ENCODE measurements at regions not wholly inside any gene's neighbourhood (a gene's known extent, or its start where the extent isn't known, plus 50 kb on each side); places are given as distances from the start of the nearest gene placed in this dataset.

DNA sequence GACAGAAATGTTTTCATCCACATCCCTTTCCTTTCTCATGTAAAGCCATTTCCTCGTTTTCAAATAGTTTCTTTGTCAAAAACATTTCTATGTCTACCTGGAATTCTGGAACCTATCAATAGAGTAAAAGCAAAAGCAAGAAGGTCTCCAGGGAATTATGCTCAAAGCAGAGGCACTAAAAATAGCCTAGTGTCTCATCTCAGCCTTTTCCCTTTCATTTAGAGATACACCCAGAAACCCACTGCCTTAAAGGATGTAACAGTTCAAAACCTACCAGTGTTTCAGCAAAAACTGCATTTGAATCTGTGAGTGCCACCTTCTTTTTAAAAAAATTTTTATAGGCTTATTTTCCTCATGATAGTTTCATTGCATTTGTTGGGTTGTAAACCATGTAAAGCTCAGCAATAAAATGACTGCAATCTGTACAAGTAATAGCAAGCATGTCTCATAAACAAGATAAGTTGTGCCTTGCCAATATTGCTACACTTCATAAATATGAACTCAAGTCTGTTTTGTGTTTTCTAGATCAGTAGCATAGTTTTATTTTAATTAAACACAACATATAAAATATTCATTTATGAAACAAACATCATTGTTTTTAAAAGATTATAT lies 927.3 kb upstream of the ACVR2A start:
- TF ChIP-seq EZH2phosphoT487 (IDR thresholded peaks at IDR 0.05; ENCODE audit: borderline replicate concordance, low read length) (no peak), CTCF (conservative IDR thresholded peaks at IDR 0.05; ENCODE audit: low read depth, low read length) (no peak), EZH2 (IDR thresholded peaks at IDR 0.05; ENCODE audit: low read length, unreplicated experiment) (no peak)
- no peaks in the 10 kb centered on the region for H3K27me3 ChIP-seq (ENCODE audit: low read length)
- H3K79me2 ChIP-seq (ENCODE audit: low read length), result no peaks in the 10 kb centered on the region
- no peak overlapping the region for H3K4me2 ChIP-seq (ENCODE audit: low read length)
- CTCF ChIA-PET, result no interaction called here
- peaks cover 17% of the 10 kb centered on the region for H3K4me1 ChIP-seq (ENCODE audit: insufficient read depth, low read length)
- BruUV-seq (replicated peaks), result no TSS peak
- ATAC-seq, result no peak
- H3F3A ChIP-seq (ENCODE audit: low read length, unreplicated experiment), result no peaks in the 10 kb centered on the region
- no peak overlapping the region for H3K9ac ChIP-seq (ENCODE audit: low read length)
- POLR2A ChIA-PET (ENCODE audit: unreplicated experiment), result no interaction called here
- H2AFZ ChIP-seq (ENCODE audit: low read length), result no peak overlapping the region
- H3K9me2 ChIP-seq (replicated peaks; ENCODE audit: low read length), result no peaks in the 10 kb centered on the region
- DNase-seq, result no peak
- intact Hi-C loops (cut with micrococcal nuclease), result no loop called here
- H4K20me1 ChIP-seq (ENCODE audit: low read length), result no peaks in the 10 kb centered on the region
- no peak overlapping the region for H3K27ac ChIP-seq (ENCODE audit: low read length)
- no peaks in the 10 kb centered on the region for H3K9me3 ChIP-seq (ENCODE audit: low read length)
- no peaks in the 10 kb centered on the region for H3K36me3 ChIP-seq (ENCODE audit: low read depth, low read length)
- H3K4me3 ChIP-seq (ENCODE audit: low read length), result no peak overlapping the region

GRCh38 chr2:146916914-146917313 lies 927.9 kb upstream of the ACVR2A start:
- H4K20me1 ChIP-seq (ENCODE audit: low read length), result no peaks in the 10 kb centered on the region
- CTCF ChIA-PET, result no interaction called here
- H3K27ac ChIP-seq (ENCODE audit: low read length), result no peak overlapping the region
- intact Hi-C loops (cut with micrococcal nuclease), result no loop called here
- no peak overlapping the region for H2AFZ ChIP-seq (ENCODE audit: low read length)
- no peak for ATAC-seq
- no TSS peak for BruUV-seq (replicated peaks)
- peaks cover 17% of the 10 kb centered on the region for H3K4me1 ChIP-seq (ENCODE audit: insufficient read depth, low read length)
- DNase-seq, result no peak
- H3K9ac ChIP-seq (ENCODE audit: low read length), result no peak overlapping the region
- H3F3A ChIP-seq (ENCODE audit: low read length, unreplicated experiment), result no peaks in the 10 kb centered on the region
- no peaks in the 10 kb centered on the region for H3K36me3 ChIP-seq (ENCODE audit: low read depth, low read length)
- no peaks in the 10 kb centered on the region for H3K79me2 ChIP-seq (ENCODE audit: low read length)
- POLR2A ChIA-PET (ENCODE audit: unreplicated experiment), result no interaction called here
- H3K4me3 ChIP-seq (ENCODE audit: low read length), result no peak overlapping the region
- no peaks in the 10 kb centered on the region for H3K27me3 ChIP-seq (ENCODE audit: low read length)
- no peaks in the 10 kb centered on the region for H3K9me3 ChIP-seq (ENCODE audit: low read length)
- H3K4me2 ChIP-seq (ENCODE audit: low read length), result no peak overlapping the region
- H3K9me2 ChIP-seq (replicated peaks; ENCODE audit: low read length), result no peaks in the 10 kb centered on the region
- TF ChIP-seq CTCF (conservative IDR thresholded peaks at IDR 0.05; ENCODE audit: low read depth, low read length) (no peak), EZH2 (IDR thresholded peaks at IDR 0.05; ENCODE audit: low read length, unreplicated experiment) (no peak), EZH2phosphoT487 (IDR thresholded peaks at IDR 0.05; ENCODE audit: borderline replicate concordance, low read length) (no peak)

DNA sequence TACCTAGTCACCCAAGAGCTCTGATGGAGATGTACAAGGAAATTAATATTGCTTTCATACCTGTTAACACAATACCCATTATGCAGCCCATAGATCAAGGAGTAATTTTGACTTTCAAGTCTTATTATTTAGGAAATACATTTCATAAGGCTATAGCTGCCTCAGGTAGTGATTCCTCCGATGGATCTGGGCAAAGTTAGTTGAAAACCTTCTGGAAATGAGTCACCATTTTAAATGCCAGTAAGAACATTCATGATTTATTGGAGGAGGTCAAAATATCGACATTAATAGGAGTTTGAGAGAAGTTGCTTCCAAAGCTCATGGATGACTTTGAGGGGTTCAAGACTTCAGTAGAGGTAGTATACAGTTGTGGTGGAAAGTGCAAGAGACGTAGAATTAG lies 931.4 kb upstream of the ACVR2A start:
- Histone ChIP-seq H3K9ac (ENCODE audit: low read length) (no peak overlapping the region), H3K4me2 (ENCODE audit: low read length) (no peak overlapping the region), H3K9me3 (ENCODE audit: low read length) (no peaks in the 10 kb centered on the region), H3K79me2 (ENCODE audit: low read length) (no peaks in the 10 kb centered on the region), H3K27me3 (ENCODE audit: low read length) (no peaks in the 10 kb centered on the region), H3F3A (ENCODE audit: low read length, unreplicated experiment) (no peaks in the 10 kb centered on the region), H3K4me1 (ENCODE audit: insufficient read depth, low read length) (peaks cover 17% of the 10 kb centered on the region), H3K27ac (ENCODE audit: low read length) (no peak overlapping the region), H4K20me1 (ENCODE audit: low read length) (no peaks in the 10 kb centered on the region), H3K36me3 (ENCODE audit: low read depth, low read length) (no peaks in the 10 kb centered on the region), H3K9me2 (replicated peaks; ENCODE audit: low read length) (no peaks in the 10 kb centered on the region), H2AFZ (ENCODE audit: low read length) (no peak overlapping the region), H3K4me3 (ENCODE audit: low read length) (no peak overlapping the region)
- ChIA-PET POLR2A (ENCODE audit: unreplicated experiment) (no interaction called here), CTCF (no interaction called here)
- TF ChIP-seq EZH2phosphoT487 (IDR thresholded peaks at IDR 0.05; ENCODE audit: borderline replicate concordance, low read length), result no peak
- no peak for TF ChIP-seq EZH2 (IDR thresholded peaks at IDR 0.05; ENCODE audit: low read length, unreplicated experiment)
- TF ChIP-seq CTCF (conservative IDR thresholded peaks at IDR 0.05; ENCODE audit: low read depth, low read length), result no peak
- DNase-seq (peak; percentile 52), ATAC-seq (peak; percentile 66; the same call in 1 of the 2 replicates)
- intact Hi-C loops (cut with micrococcal nuclease), result no loop called here
- BruUV-seq (replicated peaks), result no TSS peak

Data from PC-3 (cell line).